Suprapubic skin (tissue), 4 donors: ENCODE measurements at regions not wholly inside any gene's neighbourhood (a gene's known extent, or its start where the extent isn't known, plus 50 kb on each side); places are given as distances from the start of the nearest gene placed in this dataset.

Experiments
- CTCF ChIP-seq, 2 donors: fragments of 200-600 bp in 1 of 2; fragments of 450-650 bp in 1 of 2; sonication (generic) in 1 of 2; IDR thresholded peaks; one replicate each; pipeline ENCODE4 v1.5.1; 2016 to 2019; ENCODE audit warnings: antibody characterized with exemption in 2 of 2, mild to moderate bottlenecking in 1 of 2, moderate library complexity in 1 of 2
- EP300 ChIP-seq: sonication (generic); formaldehyde crosslinking; IDR thresholded peaks from one replicate; pipeline ENCODE4 v1.6.1; 2017; ENCODE audit warnings: antibody characterized with exemption
- POLR2AphosphoS5 ChIP-seq, 3 donors: sonication (generic); formaldehyde crosslinking; IDR thresholded peaks; one replicate each; pipeline ENCODE4 v1.6.1; 2017; ENCODE audit warnings: antibody characterized with exemption in 3 of 3

- no peak for TF ChIP-seq POLR2AphosphoS5 (IDR thresholded peaks at IDR 0.05)
- no peak for TF ChIP-seq CTCF (IDR thresholded peaks at IDR 0.05)
- TF ChIP-seq EP300, result no peak
These were observed 84.2 kb upstream of the KIF5B start for GRCh38 chr10:32140403-32140802.
